ENCODE measurements at regions not wholly inside any gene's neighbourhood (a gene's known extent, or its start where the extent isn't known, plus 50 kb on each side); places are given as distances from the start of the nearest gene placed in this dataset.

GRCh38 chr14:37939442-37940028 lies 268.2 kb upstream of the SSTR1 start:
- Histone ChIP-seq H3K9me3 (ENCODE audit: control insufficient read depth in 1 of 2, low read length in 2 of 2) (no peaks in the 10 kb centered on the region), H3K27me3 (ENCODE audit: insufficient read depth, low read length) (no peaks in the 10 kb centered on the region), H3K4me3 (ENCODE audit: low read length in 2 of 2) (no peak overlapping the region), H3K36me3 (ENCODE audit: insufficient read depth, low read length) (no peaks in the 10 kb centered on the region), H3K4me1 (ENCODE audit: insufficient read depth, low read length) (no peaks in the 10 kb centered on the region), H3K27ac (ENCODE audit: low read depth, low read length) (no peak overlapping the region)
- ChIA-PET CTCF (ENCODE audit: partially characterized antibody) (no interaction called here), POLR2A (ENCODE audit: partially characterized antibody) (no interaction called here)
- H3K36me3 Mint-ChIP-seq, result no peaks in the 10 kb centered on the region
- peaks cover 7 to 9% of the 10 kb centered on the region in 2 donors for H3K27me3 Mint-ChIP-seq
- no peak overlapping the region for H3K27ac Mint-ChIP-seq
- H3K9me3 Mint-ChIP-seq, result peaks cover 0 to 8% (median 3%) of the 10 kb centered on the region in 8 donors
- no peaks in the 10 kb centered on the region for H3K4me1 Mint-ChIP-seq
- no peak overlapping the region for H3K4me3 Mint-ChIP-seq
- intact Hi-C loops (cut with micrococcal nuclease), result no loop called here
- DNase-seq, result no peak

DNA sequence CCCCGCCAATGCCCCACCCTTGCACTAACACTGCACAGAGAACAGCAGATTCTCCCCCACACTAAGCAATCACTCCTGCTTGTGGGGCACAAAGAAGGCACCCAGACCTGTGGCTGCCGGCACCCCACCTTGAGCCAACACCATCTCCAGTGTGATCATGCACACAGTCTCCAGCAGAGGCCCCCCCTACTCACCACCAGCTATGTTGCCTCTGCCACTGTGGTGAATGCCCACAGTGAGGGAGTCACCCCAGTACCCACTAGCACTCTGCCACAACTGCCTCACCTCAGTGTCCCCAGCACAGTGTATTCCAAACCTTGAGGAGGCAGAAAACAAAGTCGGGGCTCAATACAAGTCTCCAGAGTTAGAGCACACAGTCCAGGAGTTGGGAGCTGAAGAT lies 261.7 kb upstream of the SSTR1 start:
- H3K36me3 Mint-ChIP-seq, result no peaks in the 10 kb centered on the region
- intact Hi-C loops (cut with micrococcal nuclease), result no loop called here

GRCh38 chr14:37946819-37947218 lies 260.9 kb upstream of the SSTR1 start:
- POLR2A ChIA-PET (ENCODE audit: partially characterized antibody), result no interaction called here

More for the DNA sequence above, 261.7 kb upstream of the SSTR1 start:
- no peak overlapping the region for H3K27ac Mint-ChIP-seq
- H3K4me3 ChIP-seq (ENCODE audit: low read length in 2 of 2), result no peak overlapping the region
- H3K36me3 ChIP-seq (ENCODE audit: insufficient read depth, low read length), result no peaks in the 10 kb centered on the region
- ChIA-PET POLR2A (ENCODE audit: partially characterized antibody) (no interaction called here), CTCF (ENCODE audit: partially characterized antibody) (no interaction called here)
- no peak overlapping the region for H3K4me3 Mint-ChIP-seq
- H3K4me1 ChIP-seq (ENCODE audit: insufficient read depth, low read length), result no peaks in the 10 kb centered on the region
- H3K27me3 Mint-ChIP-seq, result peaks cover 1 to 3% of the 10 kb centered on the region in 2 donors
- no peak overlapping the region for H3K27ac ChIP-seq (ENCODE audit: low read depth, low read length)
- H3K27me3 ChIP-seq (ENCODE audit: insufficient read depth, low read length), result no peaks in the 10 kb centered on the region
- H3K9me3 Mint-ChIP-seq, result peaks cover 2 to 48% (median 33%) of the 10 kb centered on the region in 8 donors
- no peaks in the 10 kb centered on the region for H3K4me1 Mint-ChIP-seq
- peaks cover 0 to 8% of the 10 kb centered on the region in 2 donors for H3K9me3 ChIP-seq (ENCODE audit: control insufficient read depth in 1 of 2, low read length in 2 of 2)
- DNase-seq, result no peak

GRCh38 chr14:37948266-37948665 lies 259.4 kb upstream of the SSTR1 start:
- H3K4me1 Mint-ChIP-seq, result no peaks in the 10 kb centered on the region
- no peaks in the 10 kb centered on the region for H3K4me1 ChIP-seq (ENCODE audit: insufficient read depth, low read length)
- no peak overlapping the region for H3K4me3 Mint-ChIP-seq
- no peaks in the 10 kb centered on the region for H3K36me3 Mint-ChIP-seq
- no peak overlapping the region for H3K27ac Mint-ChIP-seq
- ChIA-PET POLR2A (ENCODE audit: partially characterized antibody) (no interaction called here), CTCF (ENCODE audit: partially characterized antibody) (no interaction called here)
- no peaks in the 10 kb centered on the region for H3K27me3 ChIP-seq (ENCODE audit: insufficient read depth, low read length)
- no peak overlapping the region for H3K4me3 ChIP-seq (ENCODE audit: low read length in 2 of 2)
- DNase-seq, result no peak
- peaks cover 0 to 52% (median 34%) of the 10 kb centered on the region in 8 donors for H3K9me3 Mint-ChIP-seq
- H3K36me3 ChIP-seq (ENCODE audit: insufficient read depth, low read length), result no peaks in the 10 kb centered on the region
- H3K9me3 ChIP-seq (ENCODE audit: control insufficient read depth in 1 of 2, low read length in 2 of 2), result peaks cover 0 to 8% of the 10 kb centered on the region in 2 donors
- no peak overlapping the region for H3K27ac ChIP-seq (ENCODE audit: low read depth, low read length)
- intact Hi-C loops (cut with micrococcal nuclease), result no loop called here
- H3K27me3 Mint-ChIP-seq, result peaks cover 0 to 1% of the 10 kb centered on the region in 2 donors

More at GRCh38 chr14:37946819-37947218, 260.9 kb upstream of the SSTR1 start:
- CTCF ChIA-PET (ENCODE audit: partially characterized antibody), result no interaction called here
- peaks cover 0 to 1% of the 10 kb centered on the region in 2 donors for H3K27me3 Mint-ChIP-seq
- H3K9me3 Mint-ChIP-seq, result peaks cover 0 to 49% (median 33%) of the 10 kb centered on the region in 8 donors
- no peak for DNase-seq
- Histone ChIP-seq H3K9me3 (ENCODE audit: control insufficient read depth in 1 of 2, low read length in 2 of 2) (peaks cover 0 to 8% of the 10 kb centered on the region in 2 donors), H3K4me3 (ENCODE audit: low read length in 2 of 2) (no peak overlapping the region), H3K36me3 (ENCODE audit: insufficient read depth, low read length) (no peaks in the 10 kb centered on the region), H3K27ac (ENCODE audit: low read depth, low read length) (no peak overlapping the region), H3K27me3 (ENCODE audit: insufficient read depth, low read length) (no peaks in the 10 kb centered on the region), H3K4me1 (ENCODE audit: insufficient read depth, low read length) (no peaks in the 10 kb centered on the region)
- no peaks in the 10 kb centered on the region for H3K36me3 Mint-ChIP-seq
- no peaks in the 10 kb centered on the region for H3K4me1 Mint-ChIP-seq
- H3K4me3 Mint-ChIP-seq, result no peak overlapping the region
- no peak overlapping the region for H3K27ac Mint-ChIP-seq
- intact Hi-C loops (cut with micrococcal nuclease), result no loop called here

DNA sequence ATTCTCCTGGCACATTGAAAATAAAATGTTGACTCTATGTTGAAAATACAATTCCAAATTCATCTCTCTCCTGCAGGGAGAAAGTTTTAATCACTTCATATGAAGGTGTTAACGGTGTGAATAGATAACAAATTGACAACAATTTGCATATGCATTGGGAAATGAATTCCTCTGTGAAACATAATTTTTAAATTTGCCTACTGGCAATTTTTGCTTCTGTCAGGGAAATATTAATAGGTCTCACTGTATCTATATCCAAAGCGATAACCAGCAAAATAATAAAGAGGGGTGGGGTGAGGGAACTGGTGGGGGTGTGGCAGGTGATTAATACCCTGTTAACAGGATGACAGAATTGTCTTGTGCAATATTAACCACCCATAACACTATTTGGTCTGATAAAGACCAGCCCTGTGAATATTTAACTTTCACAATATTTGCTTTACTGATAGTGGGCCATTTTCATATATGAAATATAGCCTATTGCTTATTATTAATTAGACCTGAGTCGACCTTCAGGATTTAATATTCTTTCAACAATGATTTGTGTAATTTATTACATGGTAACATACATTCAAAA lies 239.0 kb upstream of the SSTR1 start:
- POLR2A ChIA-PET (ENCODE audit: partially characterized antibody), result no interaction called here
- Mint-ChIP-seq H3K36me3 (no peaks in the 10 kb centered on the region), H3K4me3 (no peak overlapping the region), H3K9me3 (peaks cover 0 to 4% (median 0%) of the 10 kb centered on the region in 8 donors), H3K27me3 (peaks cover 1 to 3% of the 10 kb centered on the region in 2 donors), H3K4me1 (peaks cover 0 to 4% (median 2%) of the 10 kb centered on the region in 4 donors), H3K27ac (no peak overlapping the region)
- no peak overlapping the region for H3K27ac ChIP-seq (ENCODE audit: low read depth, low read length)
- H3K27me3 ChIP-seq (ENCODE audit: insufficient read depth, low read length), result no peaks in the 10 kb centered on the region
- intact Hi-C loops (cut with micrococcal nuclease), result no loop called here
- H3K4me1 ChIP-seq (ENCODE audit: insufficient read depth, low read length), result no peaks in the 10 kb centered on the region
- H3K4me3 ChIP-seq (ENCODE audit: low read length in 2 of 2), result no peak overlapping the region
- no peaks in the 10 kb centered on the region for H3K36me3 ChIP-seq (ENCODE audit: insufficient read depth, low read length)
- no peaks in the 10 kb centered on the region for H3K9me3 ChIP-seq (ENCODE audit: control insufficient read depth in 1 of 2, low read length in 2 of 2)
- DNase-seq, result no peak
- CTCF ChIA-PET (ENCODE audit: partially characterized antibody), result no interaction called here

GRCh38 chr14:37969511-37969979 lies 238.2 kb upstream of the SSTR1 start:
- POLR2A ChIA-PET (ENCODE audit: partially characterized antibody), result no interaction called here
- Mint-ChIP-seq H3K4me3 (no peak overlapping the region), H3K9me3 (peaks cover 0 to 3% (median 0%) of the 10 kb centered on the region in 8 donors), H3K27ac (no peak overlapping the region), H3K36me3 (no peaks in the 10 kb centered on the region), H3K27me3 (peaks cover 3 to 6% of the 10 kb centered on the region in 2 donors), H3K4me1 (peaks cover 0 to 4% (median 2%) of the 10 kb centered on the region in 4 donors)
- H3K9me3 ChIP-seq (ENCODE audit: control insufficient read depth in 1 of 2, low read length in 2 of 2), result no peaks in the 10 kb centered on the region
- H3K27ac ChIP-seq (ENCODE audit: low read depth, low read length), result no peak overlapping the region
- H3K4me3 ChIP-seq (ENCODE audit: low read length in 2 of 2), result no peak overlapping the region
- H3K27me3 ChIP-seq (ENCODE audit: insufficient read depth, low read length), result no peaks in the 10 kb centered on the region
- intact Hi-C loops (cut with micrococcal nuclease), result no loop called here
- no peak for DNase-seq
- H3K36me3 ChIP-seq (ENCODE audit: insufficient read depth, low read length), result no peaks in the 10 kb centered on the region
- no peaks in the 10 kb centered on the region for H3K4me1 ChIP-seq (ENCODE audit: insufficient read depth, low read length)
- CTCF ChIA-PET (ENCODE audit: partially characterized antibody), result no interaction called here

- H3K36me3 ChIP-seq (ENCODE audit: insufficient read depth, low read length), result no peaks in the 10 kb centered on the region
- H3K27me3 ChIP-seq (ENCODE audit: insufficient read depth, low read length), result no peaks in the 10 kb centered on the region
- DNase-seq, result no peak
- no peak overlapping the region for H3K4me3 Mint-ChIP-seq
- no peak overlapping the region for H3K27ac Mint-ChIP-seq
- H3K4me1 ChIP-seq (ENCODE audit: insufficient read depth, low read length), result no peaks in the 10 kb centered on the region
- H3K27ac ChIP-seq (ENCODE audit: low read depth, low read length), result no peak overlapping the region
- intact Hi-C loops (cut with micrococcal nuclease), result no loop called here
- POLR2A ChIA-PET (ENCODE audit: partially characterized antibody), result no interaction called here
- no peak overlapping the region for H3K4me3 ChIP-seq (ENCODE audit: low read length in 2 of 2)
- no peaks in the 10 kb centered on the region for H3K36me3 Mint-ChIP-seq
- H3K9me3 ChIP-seq (ENCODE audit: control insufficient read depth in 1 of 2, low read length in 2 of 2), result no peaks in the 10 kb centered on the region
- H3K9me3 Mint-ChIP-seq, result peaks cover 0 to 3% (median 0%) of the 10 kb centered on the region in 8 donors
- CTCF ChIA-PET (ENCODE audit: partially characterized antibody), result no interaction called here
- H3K4me1 Mint-ChIP-seq, result peaks cover 0 to 4% (median 2%) of the 10 kb centered on the region in 4 donors
- H3K27me3 Mint-ChIP-seq, result peaks cover 6 to 12% of the 10 kb centered on the region in 2 donors
Observed at GRCh38 chr14:37970696-37971095, 237.0 kb upstream of the SSTR1 start.

Data from CD4-positive, alpha-beta memory T cell (primary cell).